Smooth muscle cell of the brain vasculature (primary cell): ENCODE measurements at regions not wholly inside any gene's neighbourhood (a gene's known extent, or its start where the extent isn't known, plus 50 kb on each side); places are given as distances from the start of the nearest gene placed in this dataset.
"Not testable (repeated sequence)": the region's sequence is repeated elsewhere in the genome, so short reads cannot be mapped to it uniquely, and the experiment has no call there.

Source experiments
- DNase-seq: peaks from one replicate; pipeline ENCODE4 v3.0.0-alpha.2; 2012; ENCODE audit warnings: low read depth, low spot score

DNA sequence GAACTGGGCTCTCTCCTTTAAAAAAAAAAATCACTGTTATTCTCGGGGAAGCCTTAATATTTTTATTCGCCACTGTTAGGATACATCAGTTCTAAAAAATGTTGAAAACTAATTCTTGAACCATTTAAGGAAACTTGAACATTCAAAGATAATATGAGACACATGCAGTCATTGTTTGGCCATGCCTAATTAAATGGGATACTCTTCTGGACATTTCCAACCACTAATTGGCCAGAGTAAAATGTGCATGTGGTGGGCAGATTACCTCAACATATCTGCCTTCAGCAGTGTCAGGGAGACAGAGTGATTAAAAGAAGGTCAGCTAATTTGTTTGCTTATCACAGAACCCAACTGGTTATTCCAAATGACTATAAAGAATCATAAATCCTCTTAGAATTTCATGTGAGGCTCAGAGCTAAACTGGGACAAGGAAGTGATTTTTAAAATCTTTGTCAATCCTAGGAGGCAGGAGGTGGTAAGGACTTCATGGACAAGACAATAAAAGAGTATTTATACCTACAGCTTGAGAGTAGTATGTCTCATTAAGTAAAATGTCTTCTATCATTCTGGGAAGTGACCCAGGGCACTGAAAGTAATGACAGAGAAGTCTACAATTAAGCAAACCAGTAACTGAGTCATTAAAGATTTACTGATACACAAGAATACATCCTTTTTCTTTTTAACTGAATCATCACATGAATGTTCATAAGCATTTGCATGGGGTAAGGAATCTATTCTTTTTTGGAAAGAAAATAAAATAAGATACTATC, 242.9 kb upstream of the TRPM3 start:
- DNase-seq: no peak

DNA sequence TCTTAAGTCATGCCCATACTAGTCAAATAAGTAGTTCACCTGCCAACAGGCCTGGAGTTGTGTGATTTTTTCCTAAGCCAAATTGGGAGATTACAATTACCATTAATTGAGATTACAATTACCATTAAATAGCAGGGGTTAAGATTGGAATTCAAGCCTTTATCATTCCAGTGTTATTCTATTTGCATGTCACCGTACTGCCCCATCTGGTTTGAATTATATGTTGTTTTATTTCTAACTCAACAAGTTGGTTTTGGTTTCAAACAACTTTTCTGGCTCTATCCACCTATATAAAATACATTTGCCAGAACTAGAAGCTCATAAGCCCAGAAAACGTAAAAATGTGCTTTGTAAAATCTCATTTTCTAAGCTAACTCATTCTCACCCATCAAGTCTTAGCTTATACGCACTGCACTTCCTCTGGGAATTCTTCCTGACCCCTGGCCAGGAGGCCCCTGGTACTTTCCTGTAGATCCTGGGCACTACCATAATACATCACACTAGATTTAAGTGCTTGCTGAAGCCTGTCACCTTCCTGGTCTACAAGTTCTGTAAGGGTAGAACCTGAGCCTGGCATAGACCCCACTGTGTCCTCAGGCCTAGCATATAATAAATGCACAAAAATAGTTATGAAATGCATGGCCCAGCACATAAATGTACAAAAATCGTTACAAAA, 242.0 kb upstream of the TRPM3 start:
- no peak for DNase-seq

DNA sequence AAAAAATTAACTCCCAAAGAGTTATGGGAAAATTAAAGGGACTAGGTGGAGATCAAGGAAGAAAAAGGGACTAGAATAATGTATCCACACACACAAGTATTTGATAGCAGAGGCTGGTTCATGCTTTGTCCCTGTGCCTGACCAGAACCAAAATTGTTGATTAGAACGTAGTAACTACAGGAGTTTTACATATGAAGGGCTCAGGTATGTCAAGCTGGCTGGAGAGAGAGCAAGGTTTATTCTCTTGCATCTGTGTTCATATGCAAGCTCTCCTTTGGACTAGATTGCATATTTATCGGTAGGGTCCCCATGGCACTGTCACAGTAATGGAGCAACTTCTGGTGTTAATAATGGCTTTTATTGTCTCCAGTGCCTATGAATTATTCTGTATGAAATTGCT, 239.9 kb upstream of the TRPM3 start:
- no peak for DNase-seq

DNA sequence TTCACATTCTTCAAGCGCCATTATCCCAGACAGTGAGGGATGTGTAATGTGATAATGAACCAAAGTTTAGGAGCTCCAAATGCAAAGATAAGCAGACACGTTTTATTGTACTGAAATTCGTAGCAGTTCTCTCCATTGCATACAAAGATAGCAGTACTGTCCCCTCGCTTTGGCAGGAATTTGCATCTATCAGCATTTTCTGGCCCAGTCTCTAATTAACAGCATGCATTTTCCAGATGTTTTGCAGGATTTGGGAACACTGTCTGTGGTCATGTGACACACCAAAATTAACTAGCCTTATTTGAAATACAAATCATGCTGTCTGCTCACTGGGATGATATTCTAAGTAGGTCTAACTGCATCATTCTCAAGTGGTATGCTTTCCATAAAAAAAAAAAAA, 235.9 kb upstream of the TRPM3 start:
- DNase-seq: no peak

DNA sequence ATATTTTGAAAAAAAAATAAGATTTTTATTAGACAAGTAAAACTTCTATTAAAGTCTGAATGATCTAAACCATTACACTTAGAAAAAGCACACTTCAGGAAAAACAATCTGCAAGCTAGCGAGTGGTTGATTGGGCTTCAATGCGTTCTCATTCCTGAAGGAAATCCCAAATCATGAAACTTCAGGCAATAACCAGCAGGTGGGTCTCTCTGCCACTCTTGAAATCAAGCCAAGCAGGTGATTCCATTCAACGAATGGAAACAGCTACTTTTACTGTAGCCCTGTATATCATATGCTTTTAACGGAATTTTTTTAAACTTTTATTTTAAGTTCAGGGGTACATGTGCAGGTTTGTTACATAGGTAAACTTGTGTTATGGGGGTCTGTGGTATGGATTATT, 234.5 kb upstream of the TRPM3 start:
- DNase-seq: no peak

DNA sequence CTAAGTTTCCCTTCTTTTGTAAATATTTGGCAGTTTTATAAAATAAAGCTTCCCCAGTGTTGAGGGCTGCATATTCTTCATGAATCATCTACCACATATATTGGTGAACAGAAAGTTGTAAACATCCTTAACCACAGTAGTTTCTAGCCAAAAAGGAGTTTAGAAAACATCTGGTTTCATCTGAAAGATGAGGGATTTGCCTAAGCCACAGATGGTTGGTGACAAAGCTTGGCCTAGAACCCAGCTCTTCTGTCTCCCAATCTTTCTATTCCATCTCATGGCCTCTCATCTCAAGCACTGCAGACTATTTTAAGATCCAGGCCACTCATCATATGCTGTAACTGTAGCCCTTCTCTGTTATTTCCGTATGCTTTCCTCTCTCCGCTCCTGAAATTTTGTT, 232.3 kb upstream of the TRPM3 start:
- no peak for DNase-seq

DNA sequence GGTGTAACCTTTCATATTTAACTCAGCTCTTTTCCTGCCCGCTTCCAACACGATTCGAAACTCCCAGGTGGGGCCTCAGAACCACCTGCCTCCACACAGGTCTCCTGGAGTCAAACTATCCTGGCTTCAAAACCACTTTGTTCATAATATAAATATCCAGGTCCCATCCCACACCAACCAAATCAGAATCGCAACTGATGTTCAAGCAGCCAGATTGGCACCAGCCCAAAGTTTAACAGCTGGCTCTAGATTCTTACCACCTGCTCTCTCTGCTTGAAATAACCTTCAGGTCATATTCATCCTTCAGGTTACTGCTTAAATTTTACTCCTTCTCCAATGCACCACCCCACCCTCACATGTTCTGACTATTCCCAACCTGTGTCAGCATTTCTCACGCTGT, 231.4 kb upstream of the TRPM3 start:
- no peak for DNase-seq

DNA sequence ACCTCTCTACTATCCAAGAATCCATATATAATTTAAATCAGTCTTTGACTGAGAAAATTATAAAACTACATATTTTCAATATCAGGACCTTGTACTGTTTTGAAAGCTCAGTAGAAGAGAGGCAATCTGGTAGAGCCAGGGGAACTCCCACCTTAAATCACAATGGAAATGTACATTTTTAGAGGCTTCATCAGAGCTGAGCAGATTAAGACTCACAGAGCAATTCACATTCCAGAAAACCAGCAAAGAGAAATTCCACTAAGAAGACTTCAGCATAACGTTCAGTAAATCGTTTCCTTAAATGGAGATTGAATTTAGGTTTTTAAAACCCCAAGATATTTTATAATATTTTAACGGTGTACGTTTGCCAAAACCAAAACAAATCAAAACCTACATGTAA, 227.8 kb upstream of the TRPM3 start:
- no peak for DNase-seq

DNA sequence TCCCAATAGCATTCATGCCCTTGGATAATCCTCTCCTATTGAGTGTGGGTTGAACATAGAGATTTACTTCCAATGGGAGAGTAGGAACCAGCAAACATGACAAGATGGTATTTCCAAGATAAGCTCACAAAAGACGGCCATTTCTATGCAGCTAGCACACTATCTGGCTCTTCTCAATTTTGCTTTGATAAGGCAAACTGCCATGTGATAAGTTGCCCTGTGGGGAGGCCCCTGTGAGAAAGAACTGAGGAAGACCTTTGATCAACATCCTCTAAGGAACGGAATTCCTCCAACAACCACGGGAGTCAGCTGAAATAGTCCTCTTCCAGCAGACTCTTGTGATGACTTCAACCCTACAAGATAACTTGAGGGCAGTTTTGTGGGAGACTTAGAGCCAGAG, 211.9 kb upstream of the TRPM3 start:
- no peak for DNase-seq

DNA sequence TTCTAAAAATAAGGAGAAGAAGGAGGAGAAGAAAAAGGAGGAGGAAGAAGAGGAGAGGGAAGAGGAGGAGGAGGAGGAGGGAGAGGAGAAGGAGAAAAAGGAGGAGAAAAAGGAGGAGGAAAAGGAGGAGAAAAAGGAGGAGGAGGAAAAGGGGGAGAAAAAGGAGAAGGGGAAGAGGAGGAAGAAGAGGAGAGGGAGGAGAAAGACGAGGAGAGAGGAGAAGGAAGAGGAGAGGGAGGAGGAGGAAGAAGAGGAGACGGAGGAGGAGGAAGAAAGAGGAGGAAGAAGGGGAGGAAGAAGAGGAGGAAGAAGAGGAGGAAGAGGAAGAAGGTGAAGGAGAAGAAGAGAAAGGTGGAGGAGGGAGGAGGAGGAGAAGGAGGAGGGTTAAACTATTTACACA, 210.2 kb upstream of the TRPM3 start:
- DNase-seq: no peak

DNA sequence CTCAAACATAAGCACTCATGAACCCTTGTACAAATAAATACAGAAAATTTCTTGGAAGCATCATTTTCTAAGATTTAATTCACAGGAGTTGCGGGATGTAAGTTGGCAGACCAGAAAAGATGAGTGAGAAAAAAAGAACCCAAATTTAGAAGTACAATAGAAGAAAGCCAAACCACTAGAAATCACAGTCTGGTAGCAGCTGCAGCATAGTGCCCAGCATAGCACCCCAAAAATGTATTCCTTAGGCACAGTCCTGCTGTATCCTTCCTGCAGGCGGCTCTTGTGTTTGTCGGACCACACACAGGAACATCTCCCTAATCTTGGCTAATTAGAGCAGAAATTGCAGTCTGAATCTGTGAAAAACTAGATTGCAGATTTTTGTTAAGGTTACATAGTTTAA, 208.5 kb upstream of the TRPM3 start:
- no peak for DNase-seq

DNA sequence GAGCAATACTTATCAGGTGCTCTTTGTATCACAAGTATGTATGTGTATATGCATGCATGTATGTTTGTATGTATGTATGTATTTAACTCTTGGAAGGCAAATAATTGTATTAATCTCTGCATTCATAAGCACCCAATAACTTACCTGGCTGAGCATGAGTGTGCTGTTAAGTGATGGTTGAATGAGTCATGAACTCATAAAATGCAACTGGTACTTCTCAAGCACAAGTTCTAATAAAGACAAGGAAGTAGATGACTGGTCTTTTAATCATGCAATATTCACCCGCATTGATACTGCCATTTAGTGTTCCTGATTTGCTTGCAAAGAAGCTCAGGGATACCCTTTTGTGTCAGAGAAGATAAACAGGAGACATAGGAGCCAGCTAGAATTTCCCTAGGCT, 204.9 kb upstream of the TRPM3 start:
- DNase-seq: no peak

DNA sequence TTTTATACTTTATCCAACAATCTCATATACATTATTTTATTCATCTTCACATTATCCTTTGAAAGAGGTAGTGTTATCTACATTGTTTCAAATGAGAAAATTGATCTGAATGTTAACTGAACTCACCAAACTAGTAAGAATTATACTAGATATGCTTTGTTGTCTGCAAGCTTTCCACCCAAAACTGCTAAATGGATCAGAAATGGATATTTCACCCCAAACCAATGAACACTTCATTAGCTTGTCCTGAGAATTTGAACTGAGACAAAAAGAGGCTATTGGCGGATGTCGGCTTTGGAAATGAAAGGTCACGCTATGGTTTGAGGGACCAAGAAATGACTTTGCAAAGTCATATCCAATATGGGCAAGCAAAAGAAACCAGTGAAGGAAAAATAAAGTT, 201.9 kb upstream of the TRPM3 start:
- no peak for DNase-seq

DNA sequence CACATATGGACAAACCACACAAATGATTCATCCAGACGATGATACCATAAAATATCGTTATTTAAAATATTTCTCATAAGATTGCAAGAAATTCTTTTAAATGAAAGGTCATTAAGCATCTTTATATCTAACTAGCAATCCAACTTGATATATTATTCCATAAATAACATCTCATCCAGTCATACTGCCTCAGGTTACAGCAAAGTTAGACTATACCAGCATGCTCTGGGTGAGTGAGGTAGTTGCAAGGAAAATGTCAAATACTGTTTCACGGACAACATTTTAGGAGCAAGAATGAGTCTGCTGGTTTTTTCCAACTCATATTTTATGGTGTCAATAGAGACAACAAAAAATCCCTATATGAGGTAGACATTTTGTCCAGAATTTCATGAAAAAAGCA, 200.9 kb upstream of the TRPM3 start:
- DNase-seq: no peak

DNA sequence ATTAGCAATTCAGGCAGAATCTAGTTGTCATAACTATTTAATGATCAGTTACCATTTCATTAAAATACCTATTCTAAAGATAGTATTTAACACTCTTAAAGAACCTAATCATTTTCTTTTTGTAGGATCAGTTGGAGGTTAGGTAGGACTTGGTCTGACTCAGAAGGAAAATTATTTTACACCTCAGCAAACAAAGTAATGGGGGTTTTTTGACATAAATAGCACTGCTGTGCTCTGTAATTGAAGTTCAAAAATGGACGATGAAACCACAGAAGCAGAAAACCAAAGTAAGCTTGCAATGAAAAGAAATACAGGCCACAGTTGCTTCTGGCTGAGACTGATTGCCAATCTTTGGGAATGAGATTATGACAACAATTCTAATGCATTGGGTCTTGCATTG, 187.0 kb upstream of the TRPM3 start:
- no peak for DNase-seq

DNA sequence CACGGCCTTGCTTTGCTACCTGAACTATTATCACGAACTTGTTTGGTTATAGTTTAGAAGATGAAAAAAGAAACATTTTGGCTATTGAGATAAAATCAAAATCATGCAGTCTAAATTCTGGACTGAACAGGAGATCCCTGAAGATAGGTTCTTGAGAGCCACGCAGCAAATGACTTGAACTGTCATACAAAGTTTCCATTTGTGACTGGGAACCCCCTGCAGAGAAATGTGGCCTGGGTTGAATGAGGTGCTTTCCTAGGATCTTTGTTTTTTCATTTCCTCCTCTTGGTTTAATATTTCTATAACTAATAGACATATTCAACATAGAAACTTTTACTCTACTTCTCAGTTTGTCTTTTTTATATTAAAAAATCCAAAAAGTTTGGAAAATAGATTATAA, 184.7 kb upstream of the TRPM3 start:
- DNase-seq: no peak

DNA sequence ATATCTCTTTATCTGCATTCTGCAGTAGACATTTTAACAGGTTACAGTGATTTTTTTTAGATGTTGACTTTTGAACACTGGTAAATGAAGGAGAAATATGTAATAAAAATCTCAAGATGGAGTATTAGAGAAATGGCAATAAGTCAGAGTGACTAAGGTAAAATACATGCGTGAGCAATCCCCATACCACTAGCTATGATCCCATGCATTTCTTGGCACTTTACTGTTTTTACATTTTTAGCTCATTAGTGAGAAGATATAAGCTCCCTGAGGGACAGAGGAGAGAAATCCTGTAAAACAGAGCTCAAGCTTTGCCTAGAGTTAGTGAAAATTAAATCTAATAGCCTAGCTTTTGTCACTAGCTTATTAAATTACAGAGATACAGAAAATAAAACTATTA, 181.9 kb upstream of the TRPM3 start:
- DNase-seq: no peak

DNA sequence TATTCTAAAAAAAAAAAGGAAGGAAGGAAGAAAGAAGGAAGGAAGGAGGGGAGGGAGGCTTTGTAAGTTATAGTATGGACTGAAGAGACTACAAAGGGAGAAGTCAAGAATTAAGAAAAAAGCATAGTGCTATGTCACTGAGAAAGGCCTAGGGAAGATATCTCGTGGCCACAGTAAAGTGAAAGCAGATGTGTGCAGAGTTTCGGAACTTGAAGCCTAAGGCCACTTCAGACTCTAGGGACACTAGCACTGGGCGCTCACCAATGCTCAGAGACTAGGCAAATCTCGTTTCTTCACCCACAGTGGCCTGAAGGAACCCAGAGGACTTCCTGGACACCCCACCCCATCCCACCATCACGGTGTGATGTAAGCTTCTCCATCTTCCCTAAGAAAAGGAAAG, 181.4 kb upstream of the TRPM3 start:
- DNase-seq: no peak

DNA sequence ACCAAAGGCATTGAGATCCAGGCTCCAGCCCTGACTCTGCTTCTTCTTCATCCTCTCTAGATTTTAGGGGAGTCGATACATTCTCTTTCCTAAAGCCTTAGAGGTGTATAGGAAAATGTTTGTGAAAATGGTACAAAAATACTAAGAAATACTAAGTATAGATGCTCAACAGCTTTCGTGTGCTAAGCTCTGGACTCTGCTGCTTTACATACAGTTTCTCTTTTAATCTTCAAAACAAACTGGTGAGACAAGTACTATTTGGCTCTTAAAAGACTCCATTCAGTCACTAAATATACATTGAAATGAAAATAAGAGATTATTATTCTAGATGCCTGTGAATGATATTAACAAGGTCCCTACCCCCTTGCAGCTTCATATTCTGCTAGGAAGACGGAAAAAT, 174.5 kb upstream of the TRPM3 start:
- DNase-seq: no peak

DNA sequence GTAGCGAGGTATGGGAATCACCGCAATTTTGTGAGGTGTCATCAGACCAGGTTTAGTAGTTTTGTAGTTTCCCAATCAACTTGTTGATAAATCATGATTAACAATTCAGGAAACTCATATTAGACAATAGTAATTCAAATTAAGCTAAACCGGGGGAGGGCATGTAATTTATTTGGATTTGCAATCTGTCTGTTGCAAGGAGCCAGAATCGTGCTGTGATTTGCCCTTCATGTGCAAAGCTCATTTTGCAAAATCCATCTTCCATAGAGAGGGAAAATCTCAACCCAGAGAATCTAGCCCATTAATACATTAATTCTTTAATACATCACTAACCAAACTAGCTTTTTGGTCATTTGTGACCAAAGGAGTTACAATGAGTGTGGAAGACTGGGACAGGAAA, 164.7 kb upstream of the TRPM3 start:
- DNase-seq: no peak

DNA sequence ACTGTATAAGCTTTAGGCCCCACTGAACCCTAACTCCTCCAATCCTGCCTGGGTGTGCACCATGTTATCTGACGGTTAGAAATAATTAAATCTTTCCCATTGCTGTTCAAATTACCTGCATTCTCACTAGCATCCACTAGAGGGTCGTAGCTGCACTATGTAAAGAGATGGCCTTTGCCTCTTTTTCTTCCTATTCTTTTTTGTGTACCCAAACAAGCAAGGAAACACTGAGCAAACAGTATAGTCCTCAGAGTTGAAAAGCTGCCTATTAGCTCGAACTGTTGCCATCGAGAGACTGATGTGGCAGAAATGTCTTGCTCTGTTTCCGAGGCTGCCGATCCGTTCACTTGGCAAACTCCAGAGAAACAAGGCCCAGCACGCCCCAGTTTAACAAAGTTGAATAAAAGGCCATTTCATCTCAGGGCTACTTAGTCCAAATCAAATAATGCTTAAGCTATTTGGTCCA, 163.8 kb upstream of the TRPM3 start:
- DNase-seq: peak; percentile 32

DNA sequence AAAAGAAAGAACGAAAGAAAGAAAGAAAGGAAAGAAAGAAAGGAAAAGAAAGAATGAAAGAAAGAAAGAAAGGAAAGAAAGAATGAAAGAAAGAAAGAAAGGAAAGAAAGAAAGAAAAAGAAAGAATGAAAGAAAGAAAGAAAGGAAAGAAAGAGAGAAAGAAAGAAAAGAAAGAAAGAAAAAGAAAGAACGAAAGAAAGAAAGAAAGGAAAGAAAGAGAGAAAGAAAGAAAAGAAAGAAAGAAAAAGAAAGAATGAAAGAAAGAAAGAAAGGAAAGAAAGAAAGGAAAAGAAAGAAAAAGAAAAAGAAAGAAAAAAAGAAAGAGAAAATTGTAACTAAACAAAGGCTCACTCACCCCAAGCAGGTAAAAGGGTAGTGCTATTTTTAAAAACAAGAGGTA, 160.7 kb upstream of the TRPM3 start:
- not testable (repeated sequence) for DNase-seq

DNA sequence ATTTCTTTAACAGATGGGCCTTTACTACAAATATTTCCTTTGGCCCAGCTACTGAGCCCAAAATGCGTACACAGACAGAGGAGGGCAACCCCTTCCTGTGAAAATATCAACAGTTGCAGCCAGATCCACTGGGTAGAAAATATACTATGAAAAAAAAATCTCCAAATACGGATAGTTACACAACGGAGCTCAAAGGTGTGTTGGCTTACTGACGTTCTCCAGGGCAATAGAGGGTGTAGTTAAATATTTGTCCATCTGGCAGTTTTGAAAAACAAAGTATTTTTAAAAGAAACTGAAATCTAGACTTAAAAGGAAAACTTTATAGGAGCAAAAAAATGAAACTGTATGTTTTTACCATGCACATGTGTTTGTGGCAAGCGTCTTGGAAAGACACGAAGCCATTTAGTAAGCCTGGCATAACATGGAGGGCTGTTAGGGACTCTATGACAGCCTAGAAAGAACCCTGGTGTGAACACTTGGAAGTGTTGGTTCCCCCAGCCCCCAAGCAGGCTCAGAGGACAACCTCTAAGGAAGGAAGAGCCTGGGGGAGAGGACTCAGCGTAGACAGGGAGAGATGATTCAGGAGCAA, 157.8 kb upstream of the TRPM3 start:
- DNase-seq: no peak
